IMR-90 (cell line): ENCODE measurements at regions not wholly inside any gene's neighbourhood (a gene's known extent, or its start where the extent isn't known, plus 50 kb on each side); places are given as distances from the start of the nearest gene placed in this dataset.

Source experiments
- ATAC-seq: fragments of 200-7000 bp; cut with Tn5 transposase; 2 replicates; pipeline ENCODE4 v1.9.1; 2020; ENCODE audit warnings: low read depth, mild to moderate bottlenecking, moderate library complexity
- BruUV-seq: library from RNA; stranded (reverse); fragments of 400-500 nt; replicated peaks from 2 replicates; lab custom pipeline; 2021; lab: Mats Ljungman, UMichigan
- CTCF ChIA-PET: fragments of 300-600 bp; formaldehyde crosslinking; extraction: SDS; loops from one replicate; lab custom pipeline; 2021; ENCODE audit warnings: antibody characterized with exemption; lab: Yijun Ruan, JAX
- POLR2A ChIA-PET: fragments of 300-600 bp; sonication (Branson Sonifier 250); formaldehyde crosslinking; loops from one replicate; lab custom pipeline; 2022; ENCODE audit warnings: antibody characterized with exemption; ENCODE audit not compliant: unreplicated experiment; lab: Charles Lee
- DNase-seq: peaks from one replicate; pipeline ENCODE4 v3.0.0; 2013
- H2AFZ ChIP-seq: replicated peaks from 2 replicates; pipeline ENCODE3; 2013; ENCODE audit warnings: low read length, mild to moderate bottlenecking; ENCODE audit not compliant: poor library complexity
- H2AK5ac ChIP-seq: 2 replicates; pipeline ENCODE4 v1.6.1; 2013; ENCODE audit warnings: low read depth, low read length, inconsistent platforms
- H2AK9ac ChIP-seq: replicated peaks from 2 replicates; pipeline ENCODE3; 2013; ENCODE audit warnings: mild to moderate bottlenecking, low read depth, low read length, moderate library complexity; ENCODE audit not compliant: poor library complexity
- H2BK120ac ChIP-seq: 2 replicates; pipeline ENCODE4 v1.6.1; 2013; ENCODE audit warnings: low read depth, low read length, inconsistent platforms
- H2BK15ac ChIP-seq: 3 replicates; pipeline ENCODE4 v1.6.1; 2013; ENCODE audit warnings: low read depth, low read length, inconsistent platforms
- H2BK20ac ChIP-seq: 2 replicates; pipeline ENCODE4 v1.6.1; 2013; ENCODE audit warnings: low read depth, mild to moderate bottlenecking, inconsistent platforms, low read length, moderate library complexity
- H2BK5ac ChIP-seq: 2 replicates; pipeline ENCODE4 v1.6.1; 2013; ENCODE audit warnings: mild to moderate bottlenecking, low read depth, low read length, inconsistent platforms; ENCODE audit not compliant: poor library complexity, severe bottlenecking
- H3K14ac ChIP-seq: replicated peaks from 2 replicates; pipeline ENCODE4 v1.6.1; 2013; ENCODE audit warnings: low read depth, low read length, inconsistent platforms
- H3K18ac ChIP-seq: 2 replicates; pipeline ENCODE4 v1.6.1; 2013; ENCODE audit warnings: low read depth, low read length, control low read depth
- H3K23ac ChIP-seq: 2 replicates; pipeline ENCODE4 v1.6.1; 2013; ENCODE audit warnings: low read depth, low read length, inconsistent platforms
- H3K27ac ChIP-seq: 2 replicates; pipeline ENCODE4 v1.5.1; 2013; ENCODE audit warnings: mild to moderate bottlenecking, control low read depth, low read length; ENCODE audit not compliant: insufficient read depth
- H3K27me3 ChIP-seq: 2 replicates; pipeline ENCODE4 v1.6.1; 2013; ENCODE audit warnings: low read length; ENCODE audit not compliant: control insufficient read depth, insufficient read depth
- H3K36me3 ChIP-seq: 2 replicates; pipeline ENCODE4 v1.6.1; 2013; ENCODE audit warnings: low read length, mixed read lengths; ENCODE audit not compliant: control insufficient read depth, insufficient read depth
- H3K4ac ChIP-seq: 2 replicates; pipeline ENCODE4 v1.6.1; 2013; ENCODE audit warnings: low read depth, low read length, inconsistent platforms
- H3K4me1 ChIP-seq: 2 replicates; pipeline ENCODE4 v1.6.1; 2013; ENCODE audit warnings: low read length, mixed read lengths; ENCODE audit not compliant: control insufficient read depth, insufficient read depth
- H3K4me2 ChIP-seq: 2 replicates; pipeline ENCODE4 v1.6.1; 2013; ENCODE audit warnings: low read depth, mild to moderate bottlenecking, control low read depth, low read length, moderate library complexity
- H3K4me3 ChIP-seq: 2 replicates; pipeline ENCODE4 v1.5.1; 2013; ENCODE audit warnings: low read depth, mild to moderate bottlenecking, control low read depth, low read length, moderate library complexity; ENCODE audit not compliant: insufficient read depth
- H3K56ac ChIP-seq: 2 replicates; pipeline ENCODE4 v1.6.1; 2013; ENCODE audit warnings: low read length, inconsistent platforms; ENCODE audit not compliant: insufficient read depth; ENCODE audit errors: extremely low read depth
- H3K79me1 ChIP-seq, 2 experiments: 2 replicates each; pipeline ENCODE4 v1.6.1; 2013; ENCODE audit warnings: low read length in 2 of 2, inconsistent platforms in 1 of 2, low read depth in 1 of 2
- H3K9ac ChIP-seq: 2 replicates; pipeline ENCODE4 v1.6.1; 2013; ENCODE audit warnings: low read depth, low read length, control low read depth
- H3K9me1 ChIP-seq: 2 replicates; pipeline ENCODE4 v1.6.1; 2013; ENCODE audit warnings: low read length, inconsistent platforms; ENCODE audit not compliant: insufficient read depth
- H3K9me3 ChIP-seq: 2 replicates; pipeline ENCODE4 v1.6.1; 2013; ENCODE audit warnings: low read length; ENCODE audit not compliant: control insufficient read depth, insufficient read depth
- H4K20me1 ChIP-seq: 2 replicates; pipeline ENCODE4 v1.6.1; 2013; ENCODE audit warnings: low read length, inconsistent platforms; ENCODE audit not compliant: insufficient read depth
- H4K5ac ChIP-seq: 2 replicates; pipeline ENCODE4 v1.6.1; 2013; ENCODE audit warnings: mild to moderate bottlenecking, low read depth, low read length, control low read depth
- H4K8ac ChIP-seq, 2 experiments: 2 replicates each; pipeline ENCODE4 v1.6.1; 2013; ENCODE audit warnings: low read depth in 2 of 2, low read length in 2 of 2, control low read depth in 1 of 2, inconsistent platforms in 1 of 2
- H4K91ac ChIP-seq: 2 replicates; pipeline ENCODE4 v1.6.1; 2013; ENCODE audit warnings: low read depth, low read length, inconsistent platforms; ENCODE audit not compliant: insufficient read depth
- BHLHE40 ChIP-seq: fragments of 150-350 bp; IDR thresholded peaks from 2 replicates; pipeline ENCODE4 v1.6.1; 2016; ENCODE audit warnings: mild to moderate bottlenecking, low read depth, low read length
- CEBPB ChIP-seq: IDR thresholded peaks from 2 replicates; pipeline ENCODE4 v1.6.1; 2012; ENCODE audit warnings: low read depth, low read length, improper control_type of control experiment
- CHD1 ChIP-seq: IDR thresholded peaks from 2 replicates; pipeline ENCODE4 v1.6.1; 2012; ENCODE audit warnings: low read depth, low read length, improper control_type of control experiment
- ELK1 ChIP-seq: fragments of 150-350 bp; IDR thresholded peaks from 2 replicates; pipeline ENCODE4 v1.6.1; 2016; ENCODE audit warnings: low read depth, mild to moderate bottlenecking, low read length, moderate library complexity, borderline replicate concordance
- FOS ChIP-seq: fragments of 150-350 bp; IDR thresholded peaks from 2 replicates; pipeline ENCODE4 v1.6.1; 2016; ENCODE audit warnings: low read depth, low read length
- MAFK ChIP-seq: IDR thresholded peaks from 2 replicates; pipeline ENCODE4 v1.6.1; 2012; ENCODE audit warnings: low read depth, low read length, improper control_type of control experiment
- MAZ ChIP-seq: IDR thresholded peaks from 2 replicates; pipeline ENCODE4 v1.6.1; 2012; ENCODE audit warnings: low read depth, mild to moderate bottlenecking, low read length, improper control_type of control experiment, moderate library complexity, borderline replicate concordance
- MXI1 ChIP-seq: IDR thresholded peaks from 2 replicates; pipeline ENCODE4 v1.6.1; 2012; ENCODE audit warnings: low read depth, mild to moderate bottlenecking, low read length, moderate library complexity, borderline replicate concordance
- NFE2L2 ChIP-seq: fragments of 150-350 bp; IDR thresholded peaks from 2 replicates; pipeline ENCODE4 v1.6.1; 2016; ENCODE audit warnings: low read depth, mild to moderate bottlenecking, low read length
- POLR2A ChIP-seq: IDR thresholded peaks from 2 replicates; pipeline ENCODE4 v1.6.1; 2012; ENCODE audit warnings: mild to moderate bottlenecking, low read depth, low read length
- RAD21 ChIP-seq: IDR thresholded peaks from 2 replicates; pipeline ENCODE4 v1.6.1; 2012; ENCODE audit warnings: low read length, improper control_type of control experiment
- RCOR1 ChIP-seq: IDR thresholded peaks from 2 replicates; pipeline ENCODE4 v1.6.1; 2012; ENCODE audit warnings: mild to moderate bottlenecking, low read length, improper control_type of control experiment; ENCODE audit not compliant: insufficient replicate concordance
- RFX5 ChIP-seq: IDR thresholded peaks from 2 replicates; pipeline ENCODE4 v1.8.0; 2012; ENCODE audit warnings: low read depth, mild to moderate bottlenecking, low read length, moderate library complexity
- SMC3 ChIP-seq: fragments of 150-350 bp; IDR thresholded peaks from 2 replicates; pipeline ENCODE4 v1.6.1; 2016; ENCODE audit warnings: low read depth, mild to moderate bottlenecking, antibody characterized with exemption, low read length, moderate library complexity
- USF2 ChIP-seq: fragments of 150-350 bp; IDR thresholded peaks from 2 replicates; pipeline ENCODE4 v1.6.1; 2017; ENCODE audit warnings: mild to moderate bottlenecking, antibody characterized with exemption, low read length, low read depth
- WGBS, 2 experiments: methylation state at CpG; one replicate each; pipeline versions ENCODE4 v1.1.5 to v1.1.7; 2013; ENCODE audit warnings: missing lambda C conversion rate in 2 of 2; ENCODE audit not compliant: insufficient read length in 1 of 2; ENCODE audit errors: extremely low coverage in 2 of 2; 5-methylcytosine and 5-hydroxymethylcytosine counted together
- dilution Hi-C: fragments of 300-500 bp; cut with HindIII; formaldehyde crosslinking; loops from one replicate; pipeline ENCODE4 v1.14.3; 2018; ENCODE audit warnings: low sequenced_read_pairs; ENCODE audit not compliant: unreplicated experiment
- in situ Hi-C: fragments of 300-500 bp; cut with MboI; formaldehyde crosslinking; loops from 3 replicates; pipeline ENCODE4 v1.14.3; 2019; ENCODE audit warnings: low sequenced_read_pairs, inconsistent platforms, mixed read lengths
- intact Hi-C: fragments of 100-400 bp; cut with micrococcal nuclease; formaldehyde crosslinking; loops from 2 replicates; pipeline ENCODE4 v1.10.0; 2022

GRCh38 chr20:57020364-57020763, 246.1 kb downstream of the BMP7 start:
- Histone ChIP-seq H3K4me1 (no peaks in the 10 kb centered on the region), H2AK5ac (no peak overlapping the region), H3K23ac (no peak overlapping the region), H3K36me3 (no peaks in the 10 kb centered on the region), H3K4me3 (no peak overlapping the region), H3K9ac (no peak overlapping the region), H3K56ac (no peak overlapping the region), H4K5ac (no peak overlapping the region), H4K8ac (no peak overlapping the region), H2BK5ac (no peak overlapping the region), H3K9me3 (no peaks in the 10 kb centered on the region), H3K18ac (no peak overlapping the region), H3K27ac (no peak overlapping the region), H2BK20ac (no peak overlapping the region), H3K9me1 (no peaks in the 10 kb centered on the region), H3K4me2 (no peak overlapping the region), H2AK9ac (no peak overlapping the region), H4K91ac (no peak overlapping the region), H4K20me1 (no peaks in the 10 kb centered on the region), H3K27me3 (no peaks in the 10 kb centered on the region; the same call in none of the 2 replicates), H3K79me1 (no peaks in the 10 kb centered on the region), H3K14ac (no peak overlapping the region), H2BK120ac (no peak overlapping the region), H2BK15ac (no peak overlapping the region), H3K4ac (no peak overlapping the region), H2AFZ (no peak overlapping the region)
- WGBS, 2 experiments = no CpG with 5 or more reads among the region's 9 CpGs
- dilution Hi-C loops (no loop called here), in situ Hi-C loops (no loop called here), intact Hi-C loops (no loop called here)
- DNase-seq (no peak), ATAC-seq (no peak)
- BruUV-seq = no TSS peak
- ChIA-PET POLR2A (no interaction called here), CTCF (no interaction called here)
- no peak for TF ChIP-seq ELK1
- no peak for TF ChIP-seq RCOR1
- no peak for TF ChIP-seq NFE2L2
- no peak for TF ChIP-seq CEBPB
- no peak for TF ChIP-seq RAD21
- TF ChIP-seq RFX5 = no peak
- TF ChIP-seq USF2 = no peak
- no peak for TF ChIP-seq MAZ
- TF ChIP-seq CHD1 = no peak
- TF ChIP-seq SMC3 = no peak
- no peak for TF ChIP-seq POLR2A
- TF ChIP-seq MXI1 = no peak
- no peak for TF ChIP-seq FOS
- TF ChIP-seq MAFK = no peak
- no peak for TF ChIP-seq BHLHE40
